PC-9 (cell line): ENCODE measurements at regions not wholly inside any gene's neighbourhood (a gene's known extent, or its start where the extent isn't known, plus 50 kb on each side); places are given as distances from the start of the nearest gene placed in this dataset.

Experiments
- EZH2 ChIP-seq: fragments of 200-600 bp; sonication (generic); IDR thresholded peaks from 2 replicates; pipeline ENCODE4 v1.8.0; 2017; ENCODE audit warnings: antibody characterized with exemption, low read depth
- TF ChIP-seq, protein P1 (sequence below): fragments of 200-600 bp; sonication (generic); conservative IDR thresholded peaks from 2 replicates; pipeline ENCODE4 v1.6.1; 2017; ENCODE audit warnings: mixed run types, antibody characterized with exemption, mild to moderate bottlenecking, moderate library complexity

GRCh38 chr5:125205601-125206225 lies 459.3 kb upstream of the ZNF608 start:
- TF ChIP-seq, protein P1, sequence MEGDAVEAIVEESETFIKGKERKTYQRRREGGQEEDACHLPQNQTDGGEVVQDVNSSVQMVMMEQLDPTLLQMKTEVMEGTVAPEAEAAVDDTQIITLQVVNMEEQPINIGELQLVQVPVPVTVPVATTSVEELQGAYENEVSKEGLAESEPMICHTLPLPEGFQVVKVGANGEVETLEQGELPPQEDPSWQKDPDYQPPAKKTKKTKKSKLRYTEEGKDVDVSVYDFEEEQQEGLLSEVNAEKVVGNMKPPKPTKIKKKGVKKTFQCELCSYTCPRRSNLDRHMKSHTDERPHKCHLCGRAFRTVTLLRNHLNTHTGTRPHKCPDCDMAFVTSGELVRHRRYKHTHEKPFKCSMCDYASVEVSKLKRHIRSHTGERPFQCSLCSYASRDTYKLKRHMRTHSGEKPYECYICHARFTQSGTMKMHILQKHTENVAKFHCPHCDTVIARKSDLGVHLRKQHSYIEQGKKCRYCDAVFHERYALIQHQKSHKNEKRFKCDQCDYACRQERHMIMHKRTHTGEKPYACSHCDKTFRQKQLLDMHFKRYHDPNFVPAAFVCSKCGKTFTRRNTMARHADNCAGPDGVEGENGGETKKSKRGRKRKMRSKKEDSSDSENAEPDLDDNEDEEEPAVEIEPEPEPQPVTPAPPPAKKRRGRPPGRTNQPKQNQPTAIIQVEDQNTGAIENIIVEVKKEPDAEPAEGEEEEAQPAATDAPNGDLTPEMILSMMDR: no peak
- TF ChIP-seq EZH2: no peak
